OCI-LY7 (cell line): ENCODE measurements at regions not wholly inside any gene's neighbourhood (a gene's known extent, or its start where the extent isn't known, plus 50 kb on each side); places are given as distances from the start of the nearest gene placed in this dataset.

Experiments
- EZH2phosphoT487 ChIP-seq: fragments of 200-600 bp; sonication (generic); IDR thresholded peaks from 2 replicates; pipeline ENCODE4 v1.6.1; 2018; ENCODE audit warnings: low read depth, borderline replicate concordance, mild to moderate bottlenecking, mixed run types, antibody characterized with exemption, low read length, moderate library complexity, mixed read lengths
- TF ChIP-seq, protein P1 (sequence below): fragments of 200-600 bp; sonication (generic); conservative IDR thresholded peaks from 2 replicates; pipeline ENCODE4 v1.5.1; 2014; ENCODE audit warnings: mild to moderate bottlenecking, antibody characterized with exemption, low read length, moderate library complexity, mixed read lengths

- TF ChIP-seq, protein P1, sequence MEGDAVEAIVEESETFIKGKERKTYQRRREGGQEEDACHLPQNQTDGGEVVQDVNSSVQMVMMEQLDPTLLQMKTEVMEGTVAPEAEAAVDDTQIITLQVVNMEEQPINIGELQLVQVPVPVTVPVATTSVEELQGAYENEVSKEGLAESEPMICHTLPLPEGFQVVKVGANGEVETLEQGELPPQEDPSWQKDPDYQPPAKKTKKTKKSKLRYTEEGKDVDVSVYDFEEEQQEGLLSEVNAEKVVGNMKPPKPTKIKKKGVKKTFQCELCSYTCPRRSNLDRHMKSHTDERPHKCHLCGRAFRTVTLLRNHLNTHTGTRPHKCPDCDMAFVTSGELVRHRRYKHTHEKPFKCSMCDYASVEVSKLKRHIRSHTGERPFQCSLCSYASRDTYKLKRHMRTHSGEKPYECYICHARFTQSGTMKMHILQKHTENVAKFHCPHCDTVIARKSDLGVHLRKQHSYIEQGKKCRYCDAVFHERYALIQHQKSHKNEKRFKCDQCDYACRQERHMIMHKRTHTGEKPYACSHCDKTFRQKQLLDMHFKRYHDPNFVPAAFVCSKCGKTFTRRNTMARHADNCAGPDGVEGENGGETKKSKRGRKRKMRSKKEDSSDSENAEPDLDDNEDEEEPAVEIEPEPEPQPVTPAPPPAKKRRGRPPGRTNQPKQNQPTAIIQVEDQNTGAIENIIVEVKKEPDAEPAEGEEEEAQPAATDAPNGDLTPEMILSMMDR: no peak
- no peak for TF ChIP-seq EZH2phosphoT487
Observed at GRCh38 chr9:3600672-3601071, 74.9 kb upstream of the RFX3 start.
